H1 (cell line): ENCODE measurements at regions not wholly inside any gene's neighbourhood (a gene's known extent, or its start where the extent isn't known, plus 50 kb on each side); places are given as distances from the start of the nearest gene placed in this dataset.

Source experiments
- CTCF ChIA-PET: fragments of 300-600 bp; sonication (Branson Sonifier 250); formaldehyde crosslinking; loops from one replicate; lab custom pipeline; 2021; ENCODE audit not compliant: partially characterized antibody; lab: Charles Lee
- POLR2A ChIA-PET: fragments of 300-600 bp; sonication (Branson Sonifier 250); formaldehyde crosslinking; loops from one replicate; lab custom pipeline; 2021; ENCODE audit warnings: inconsistent platforms; ENCODE audit not compliant: partially characterized antibody; lab: Charles Lee
- DNase-seq, 2 experiments: peaks; one replicate each; pipeline versions ENCODE4 v3.0.0 to v3.0.0-alpha.2; 2010 to 2022; ENCODE audit warnings: low spot score in 2 of 2, low read depth in 1 of 2, mixed read lengths in 1 of 2
- FAIRE-seq: peaks from 2 replicates; lab custom pipeline; 2011; peaks lifted over from hg19 to GRCh38; lab: Jason Lieb, UNC
- H2AFZ ChIP-seq: 2 replicates; pipeline ENCODE4 v1.8.1; 2012; ENCODE audit warnings: low read length, inconsistent platforms
- H2AK5ac ChIP-seq: 2 replicates; pipeline ENCODE4 v1.6.1; 2013; ENCODE audit warnings: low read depth, low read length
- H2BK120ac ChIP-seq: replicated peaks from 2 replicates; pipeline ENCODE3; 2013; ENCODE audit warnings: low read depth, low read length, inconsistent platforms
- H2BK12ac ChIP-seq: 2 replicates; pipeline ENCODE4 v1.6.1; 2013; ENCODE audit warnings: low read depth, low read length
- H2BK15ac ChIP-seq: 2 replicates; pipeline ENCODE4 v1.6.1; 2013; ENCODE audit warnings: low read length
- H2BK20ac ChIP-seq: 2 replicates; pipeline ENCODE4 v1.6.1; 2013; ENCODE audit warnings: low read length
- H2BK5ac ChIP-seq: 2 replicates; pipeline ENCODE4 v1.6.1; 2013; ENCODE audit warnings: low read depth, low read length
- H3K14ac ChIP-seq: 2 replicates; pipeline ENCODE4 v1.6.1; 2013; ENCODE audit warnings: inconsistent platforms; ENCODE audit not compliant: insufficient read length
- H3K18ac ChIP-seq: 2 replicates; pipeline ENCODE4 v1.6.1; 2013; ENCODE audit warnings: low read length; ENCODE audit errors: extremely low read depth
- H3K23ac ChIP-seq: 2 replicates; pipeline ENCODE4 v1.6.1; 2013; ENCODE audit warnings: inconsistent platforms; ENCODE audit not compliant: insufficient read length
- H3K23me2 ChIP-seq: 2 replicates; pipeline ENCODE4 v1.6.1; 2013; ENCODE audit warnings: low read depth, low read length
- H3K27ac ChIP-seq: 2 replicates; pipeline ENCODE4 v1.6.1; 2011; ENCODE audit warnings: low read depth, low read length, inconsistent platforms
- H3K27me3 ChIP-seq, 4 experiments: replicated peaks in 1 of 4; 1 replicate in 1 of 4; 2 replicates in 3 of 4; pipeline versions ENCODE4 v1.6.1 to v1.8.1; 2011 to 2013; ENCODE audit warnings: low read length in 3 of 4, mild to moderate bottlenecking in 3 of 4, inconsistent platforms in 2 of 4, mixed read lengths in 2 of 4, moderate library complexity in 1 of 4; ENCODE audit not compliant: control insufficient read depth in 3 of 4, insufficient read depth in 3 of 4; ENCODE audit errors: extremely low read depth in 1 of 4
- H3K36me3 ChIP-seq, 4 experiments: 2 replicates each; pipeline versions ENCODE4 v1.6.1 to v1.8.1; 2011 to 2013; ENCODE audit warnings: mild to moderate bottlenecking in 4 of 4, low read length in 3 of 4, moderate library complexity in 2 of 4, control low read depth in 1 of 4, inconsistent platforms in 1 of 4; ENCODE audit not compliant: insufficient read depth in 4 of 4, control insufficient read depth in 2 of 4
- H3K4ac ChIP-seq: replicated peaks from 2 replicates; pipeline ENCODE3; 2013; ENCODE audit warnings: low read length, low read depth, mixed read lengths, inconsistent platforms; ENCODE audit not compliant: insufficient read length
- H3K4me1 ChIP-seq, 4 experiments: replicated peaks in 1 of 4; 1 replicate in 1 of 4; 2 replicates in 3 of 4; pipeline versions ENCODE4 v1.6.1 to v1.8.1; 2011 to 2013; ENCODE audit warnings: low read length in 3 of 4, inconsistent platforms in 2 of 4, mixed read lengths in 1 of 4; ENCODE audit not compliant: insufficient read depth in 4 of 4, control insufficient read depth in 3 of 4
- H3K4me2 ChIP-seq, 2 experiments: 2 replicates each; pipeline versions ENCODE4 v1.6.1 to v1.8.1; 2011 to 2013; ENCODE audit warnings: low read depth in 2 of 2, low read length in 2 of 2, control low read depth in 1 of 2, inconsistent platforms in 1 of 2, mild to moderate bottlenecking in 1 of 2; ENCODE audit not compliant: insufficient read depth in 1 of 2
- H3K4me3 ChIP-seq, 4 experiments: fragments of 200-600, 300-600 bp in 1 of 4; sonication (generic), shearing (Covaris generic), sonication (Bioruptor Twin) in 1 of 4; 2 replicates each; pipeline versions ENCODE4 v1.5.1 to v1.8.1; 2011 to 2016; ENCODE audit warnings: low read length in 4 of 4, low read depth in 3 of 4, control low read depth in 2 of 4, inconsistent platforms in 2 of 4, mild to moderate bottlenecking in 2 of 4, mixed read lengths in 1 of 4, moderate library complexity in 1 of 4; ENCODE audit not compliant: insufficient read depth in 2 of 4; ENCODE audit errors: extremely low read depth in 1 of 4
- H3K56ac ChIP-seq: replicated peaks from 2 replicates; pipeline ENCODE3; 2013; ENCODE audit warnings: low read depth, mild to moderate bottlenecking, mixed read lengths, low read length, inconsistent platforms; ENCODE audit not compliant: insufficient read length
- H3K79me1 ChIP-seq: 2 replicates; pipeline ENCODE4 v1.6.1; 2013; ENCODE audit warnings: low read depth, low read length, control low read depth
- H3K79me2 ChIP-seq, 2 experiments: 2 replicates each; pipeline versions ENCODE4 v1.6.1 to v1.8.1; 2012 to 2013; ENCODE audit warnings: low read length in 2 of 2, mild to moderate bottlenecking in 2 of 2, inconsistent platforms in 1 of 2; ENCODE audit not compliant: insufficient read depth in 2 of 2, control insufficient read depth in 1 of 2
- H3K9ac ChIP-seq, 4 experiments: replicated peaks in 1 of 4; 1 replicate in 1 of 4; 2 replicates in 3 of 4; pipeline versions ENCODE4 v1.6.1 to v1.8.1; 2011 to 2013; ENCODE audit warnings: low read depth in 3 of 4, low read length in 3 of 4, control low read depth in 2 of 4, mild to moderate bottlenecking in 2 of 4, moderate library complexity in 2 of 4, inconsistent platforms in 1 of 4; ENCODE audit errors: extremely low read depth in 1 of 4
- H3K9me3 ChIP-seq, 2 experiments: 2 replicates each; pipeline versions ENCODE4 v1.6.1 to v1.8.1; 2012 to 2013; ENCODE audit warnings: mild to moderate bottlenecking in 2 of 2, moderate library complexity in 2 of 2, control low read depth in 1 of 2, inconsistent platforms in 1 of 2, low read depth in 1 of 2, low read length in 1 of 2, mixed read lengths in 1 of 2; ENCODE audit not compliant: insufficient read depth in 2 of 2
- H4K20me1 ChIP-seq, 2 experiments: replicated peaks in 1 of 2; 2 replicates each; pipeline versions ENCODE3 to v1.8.1; 2011 to 2013; ENCODE audit warnings: inconsistent platforms in 2 of 2, low read length in 2 of 2, mild to moderate bottlenecking in 1 of 2; ENCODE audit not compliant: insufficient read depth in 2 of 2, control insufficient read depth in 1 of 2
- H4K5ac ChIP-seq: 2 replicates; pipeline ENCODE4 v1.6.1; 2013; ENCODE audit warnings: low read length, low read depth, mixed read lengths, inconsistent platforms; ENCODE audit not compliant: insufficient read length
- H4K8ac ChIP-seq: 2 replicates; pipeline ENCODE4 v1.8.0; 2013; ENCODE audit warnings: mild to moderate bottlenecking, moderate library complexity, low read length, inconsistent platforms; ENCODE audit not compliant: insufficient read depth; ENCODE audit errors: extremely low read depth
- H4K91ac ChIP-seq: replicated peaks from 2 replicates; pipeline ENCODE3; 2013; ENCODE audit warnings: low read length, mixed read lengths, inconsistent platforms; ENCODE audit not compliant: insufficient read length
- CTBP2 ChIP-seq: IDR thresholded peaks from 2 replicates; pipeline ENCODE4 v1.7.0; 2011; ENCODE audit warnings: borderline replicate concordance, mild to moderate bottlenecking, moderate library complexity, mixed read lengths, low read length; ENCODE audit not compliant: insufficient read depth, insufficient read length
- EGR1 ChIP-seq: IDR thresholded peaks from 2 replicates; pipeline ENCODE4 v1.6.1; 2011; ENCODE audit warnings: low read depth, low read length, borderline replicate concordance
- GABPA ChIP-seq: IDR thresholded peaks from 2 replicates; pipeline ENCODE4 v1.6.1; 2011; ENCODE audit warnings: mild to moderate bottlenecking, low read length, moderate library complexity, borderline replicate concordance; ENCODE audit not compliant: insufficient read depth
- WGBS, 2 experiments: shearing (Covaris generic) in 1 of 2; methylation state at CpG; one replicate each; pipeline versions ENCODE4 v1.1.6 to v1.1.7; 2013 to 2015; ENCODE audit warnings: low lambda C conversion rate in 2 of 2, mixed read lengths in 2 of 2, inconsistent platforms in 1 of 2, low coverage in 1 of 2, missing lambda C conversion rate in 1 of 2; ENCODE audit not compliant: insufficient replicate concordance in 2 of 2, insufficient coverage in 1 of 2, insufficient read length in 1 of 2; ENCODE audit errors: extremely low coverage in 1 of 2, missing lambda C conversion rate in 1 of 2; 5-methylcytosine and 5-hydroxymethylcytosine counted together

- POLR2A ChIA-PET, result no interaction called here
These were observed 1548.6 kb upstream of the B3GALT2 start for GRCh38 chr1:194734970-194735369.

More at GRCh38 chr1:194734970-194735369, 1548.6 kb upstream of the B3GALT2 start:
- Histone ChIP-seq H3K4me2 (no peak overlapping the region), H3K14ac (no peak overlapping the region), H2BK15ac (no peak overlapping the region), H2BK20ac (no peak overlapping the region), H2AFZ (no peak overlapping the region), H4K20me1 (no peaks in the 10 kb centered on the region), H3K23ac (no peak overlapping the region), H3K56ac (no peak overlapping the region), H3K23me2 (no peaks in the 10 kb centered on the region), H2AK5ac (no peak overlapping the region), H2BK120ac (no peak overlapping the region), H3K27ac (no peak overlapping the region), H4K8ac (no peak overlapping the region), H4K91ac (no peak overlapping the region), H3K27me3 (no peaks in the 10 kb centered on the region), H2BK12ac (no peak overlapping the region), H3K9me3 (no peaks in the 10 kb centered on the region), H3K79me1 (no peaks in the 10 kb centered on the region), H2BK5ac (no peak overlapping the region), H3K4me1 (no peaks in the 10 kb centered on the region; a peak in 1 of 7 replicates), H3K18ac (no peak overlapping the region), H3K9ac (no peak overlapping the region), H3K4ac (no peak overlapping the region), H3K79me2 (no peaks in the 10 kb centered on the region), H4K5ac (no peak overlapping the region), H3K4me3 (no peak overlapping the region), H3K36me3 (no peaks in the 10 kb centered on the region)
- DNase-seq (no peak), FAIRE-seq (no peak)
- CTCF ChIA-PET, result no interaction called here
- 100% methylated on average over 1 of the region's 1 CpG; no CpG with 5 or more reads in 1 of the 2 experiments for WGBS, 2 experiments
- TF ChIP-seq CTBP2, result no peak
- no peak for TF ChIP-seq EGR1
- no peak for TF ChIP-seq GABPA
